B cell (primary cell): ENCODE measurements at regions not wholly inside any gene's neighbourhood (a gene's known extent, or its start where the extent isn't known, plus 50 kb on each side); places are given as distances from the start of the nearest gene placed in this dataset.

Experiments
- ATAC-seq: fragments of 200-7000 bp; cut with Tn5 transposase; one replicate; pipeline ENCODE4 v1.10.0; 2021; ENCODE audit warnings: low read depth, mild to moderate bottlenecking, moderate number of reproducible peaks, moderate library complexity
- CTCF ChIA-PET: fragments of 350-600 bp; sonication (Branson Sonifier 250); formaldehyde crosslinking; loops from one replicate; lab custom pipeline; 2021; ENCODE audit warnings: antibody characterized with exemption, inconsistent platforms; lab: Charles Lee
- POLR2A ChIA-PET: fragments of 350-600 bp; sonication (Branson Sonifier 250); formaldehyde crosslinking; loops from one replicate; lab custom pipeline; 2021; ENCODE audit warnings: antibody characterized with exemption; lab: Charles Lee
- DNase-seq: peaks from one replicate; pipeline ENCODE4 v3.0.0; 2013
- H2AFZ ChIP-seq: 2 replicates; pipeline ENCODE4 v1.6.1; 2012; ENCODE audit warnings: mild to moderate bottlenecking, low read depth, low read length; ENCODE audit not compliant: insufficient read depth, poor library complexity, severe bottlenecking
- H3K27ac ChIP-seq, 2 donors: 1 replicate in 1 of 2; 2 replicates in 1 of 2; pipeline ENCODE4 v1.5.1; 2012 to 2013; ENCODE audit warnings: low read length in 2 of 2, mild to moderate bottlenecking in 2 of 2, moderate library complexity in 1 of 2
- H3K27me3 ChIP-seq, 4 experiments: fragments of 200-600 bp in 1 of 4; sonication (generic) in 1 of 4; replicated peaks in 1 of 4; 1 replicate in 2 of 4; 2 replicates in 2 of 4; pipeline versions ENCODE4 v1.6.1 to v1.7.0; 2013 to 2016; ENCODE audit warnings: low read length in 3 of 4, mild to moderate bottlenecking in 2 of 4, mixed read lengths in 1 of 4, moderate library complexity in 1 of 4; ENCODE audit not compliant: insufficient read depth in 4 of 4, control insufficient read depth in 3 of 4; ENCODE audit errors: control extremely low read depth in 1 of 4
- H3K36me3 ChIP-seq, 2 experiments: replicated peaks in 1 of 2; 1 replicate in 1 of 2; 2 replicates in 1 of 2; pipeline versions ENCODE4 v1.6.1 to v1.7.1; 2013; ENCODE audit warnings: low read length in 1 of 2; ENCODE audit not compliant: insufficient read depth in 2 of 2, control insufficient read depth in 1 of 2; ENCODE audit errors: control extremely low read depth in 1 of 2, extremely low read depth in 1 of 2
- H3K4me1 ChIP-seq, 2 donors: fragments of 200-600 bp in 1 of 2; sonication (generic) in 1 of 2; 1 replicate in 1 of 2; 2 replicates in 1 of 2; pipeline versions ENCODE4 v1.5.1 to v1.6.1; 2013 to 2017; ENCODE audit warnings: low read length in 2 of 2; ENCODE audit not compliant: control insufficient read depth in 2 of 2, insufficient read depth in 2 of 2
- H3K4me2 ChIP-seq: replicated peaks from 2 replicates; pipeline ENCODE3; 2012; ENCODE audit warnings: mild to moderate bottlenecking, low read depth, low read length; ENCODE audit not compliant: poor library complexity, severe bottlenecking
- H3K4me3 ChIP-seq, 5 experiments: fragments of 200-600 bp in 1 of 5; sonication (generic) in 1 of 5; 1 replicate in 3 of 5; 2 replicates in 2 of 5; pipeline versions ENCODE4 v1.5.1 to v1.7.0; 2011 to 2016; ENCODE audit warnings: low read length in 4 of 5, mild to moderate bottlenecking in 4 of 5, low read depth in 2 of 5, control low read depth in 1 of 5, moderate library complexity in 1 of 5; ENCODE audit not compliant: insufficient read depth in 1 of 5; ENCODE audit errors: control extremely low read depth in 1 of 5, extremely low read depth in 1 of 5
- H3K79me2 ChIP-seq: fragments of 200-600 bp; sonication (generic); one replicate; pipeline ENCODE4 v1.6.0; 2016; ENCODE audit warnings: low read length; ENCODE audit not compliant: control insufficient read depth, insufficient read depth
- H3K9ac ChIP-seq: fragments of 200-600 bp; sonication (generic); 2 replicates; pipeline ENCODE4 v1.6.1; 2017; ENCODE audit warnings: mild to moderate bottlenecking, low read length, moderate library complexity
- H3K9me3 ChIP-seq, 3 donors: one replicate each; pipeline versions ENCODE4 v1.6.1 to v1.7.1; 2013; ENCODE audit warnings: low read length in 2 of 3; ENCODE audit not compliant: control insufficient read depth in 2 of 3, insufficient read depth in 1 of 3; ENCODE audit errors: control extremely low read depth in 1 of 3
- H4K20me1 ChIP-seq: 2 replicates; pipeline ENCODE4 v1.6.0; 2012; ENCODE audit warnings: mild to moderate bottlenecking, low read length; ENCODE audit not compliant: insufficient read depth, control insufficient read depth, poor library complexity, severe bottlenecking
- H3K27ac Mint-ChIP-seq: one replicate; pipeline ENCODE4 v1.8.0; 2021; ENCODE audit warnings: mixed read lengths
- H3K27me3 Mint-ChIP-seq: one replicate; pipeline ENCODE4 v1.8.0; 2021; ENCODE audit warnings: mixed read lengths
- H3K4me1 Mint-ChIP-seq: one replicate; pipeline ENCODE4 v1.8.0; 2021; ENCODE audit warnings: mixed read lengths
- H3K4me3 Mint-ChIP-seq: one replicate; pipeline ENCODE4 v1.8.0; 2021; ENCODE audit warnings: mixed read lengths
- H3K9me3 Mint-ChIP-seq: one replicate; pipeline ENCODE4 v1.8.0; 2022; ENCODE audit warnings: mixed read lengths; ENCODE audit not compliant: insufficient read depth
- EZH2 ChIP-seq: IDR thresholded peaks from 2 replicates; pipeline ENCODE4 v1.6.1; 2012; ENCODE audit warnings: borderline replicate concordance, low read depth, mild to moderate bottlenecking, moderate library complexity, low read length; ENCODE audit not compliant: insufficient read depth, poor library complexity, severe bottlenecking
- WGBS: methylation state at CpG from one replicate; pipeline ENCODE4 v1.1.5; 2013; ENCODE audit warnings: missing lambda C conversion rate; ENCODE audit not compliant: insufficient coverage; 5-methylcytosine and 5-hydroxymethylcytosine counted together
- intact Hi-C: fragments of 100-400 bp; cut with micrococcal nuclease; formaldehyde crosslinking; loops from one replicate; pipeline ENCODE4 v1.10.0; 2022
- TF ChIP-seq, protein P1 (sequence below): fragments of 200-600 bp; IDR thresholded peaks from one replicate; pipeline ENCODE4 v1.8.0; 2022; ENCODE audit warnings: antibody characterized with exemption, mild to moderate bottlenecking

DNA sequence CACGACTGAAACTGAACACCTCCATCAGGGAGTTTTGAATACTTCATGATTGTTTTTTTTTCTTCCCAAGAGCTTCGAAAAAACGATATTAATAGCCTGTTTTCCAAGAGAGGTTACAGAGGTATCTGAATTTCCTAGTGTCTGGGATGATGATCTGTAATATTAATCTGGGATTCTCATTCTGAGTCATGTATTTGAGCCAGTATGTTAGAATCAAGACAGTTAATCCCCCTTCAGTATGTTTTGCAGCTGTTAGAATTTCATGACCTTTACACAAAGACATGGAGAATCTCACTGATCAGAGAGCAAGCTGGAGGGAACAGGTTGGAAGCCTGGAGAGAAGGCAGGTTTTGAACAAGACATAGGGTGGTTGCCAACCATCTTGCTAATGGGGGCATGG is 234.5 kb upstream of the GAP43 start:
- Mint-ChIP-seq H3K9me3 (no peaks in the 10 kb centered on the region), H3K4me1 (no peaks in the 10 kb centered on the region), H3K27ac (no peak overlapping the region), H3K27me3 (peaks cover 11% of the 10 kb centered on the region), H3K4me3 (no peak overlapping the region)
- Histone ChIP-seq H3K9ac (no peak overlapping the region), H3K4me3 (no peak overlapping the region), H3K27me3 (no peaks in the 10 kb centered on the region), H3K36me3 (no peaks in the 10 kb centered on the region), H3K9me3 (no peaks in the 10 kb centered on the region), H3K4me2 (no peak overlapping the region), H3K79me2 (no peaks in the 10 kb centered on the region), H3K4me1 (no peaks in the 10 kb centered on the region), H4K20me1 (no peaks in the 10 kb centered on the region), H3K27ac (no peak overlapping the region), H2AFZ (no peak overlapping the region)
- no peak for DNase-seq
- POLR2A ChIA-PET = no interaction called here
- TF ChIP-seq, protein P1, sequence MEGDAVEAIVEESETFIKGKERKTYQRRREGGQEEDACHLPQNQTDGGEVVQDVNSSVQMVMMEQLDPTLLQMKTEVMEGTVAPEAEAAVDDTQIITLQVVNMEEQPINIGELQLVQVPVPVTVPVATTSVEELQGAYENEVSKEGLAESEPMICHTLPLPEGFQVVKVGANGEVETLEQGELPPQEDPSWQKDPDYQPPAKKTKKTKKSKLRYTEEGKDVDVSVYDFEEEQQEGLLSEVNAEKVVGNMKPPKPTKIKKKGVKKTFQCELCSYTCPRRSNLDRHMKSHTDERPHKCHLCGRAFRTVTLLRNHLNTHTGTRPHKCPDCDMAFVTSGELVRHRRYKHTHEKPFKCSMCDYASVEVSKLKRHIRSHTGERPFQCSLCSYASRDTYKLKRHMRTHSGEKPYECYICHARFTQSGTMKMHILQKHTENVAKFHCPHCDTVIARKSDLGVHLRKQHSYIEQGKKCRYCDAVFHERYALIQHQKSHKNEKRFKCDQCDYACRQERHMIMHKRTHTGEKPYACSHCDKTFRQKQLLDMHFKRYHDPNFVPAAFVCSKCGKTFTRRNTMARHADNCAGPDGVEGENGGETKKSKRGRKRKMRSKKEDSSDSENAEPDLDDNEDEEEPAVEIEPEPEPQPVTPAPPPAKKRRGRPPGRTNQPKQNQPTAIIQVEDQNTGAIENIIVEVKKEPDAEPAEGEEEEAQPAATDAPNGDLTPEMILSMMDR = no peak
- CTCF ChIA-PET = interaction anchor here (0.6 to 1.3 kb wide), 2 partner anchors 13 to 15 kb away, joined by 3 to 5 read pairs; no protein-coding TSS in a partner anchor
- WGBS = no CpG with 5 or more reads among the region's 3 CpGs
- ATAC-seq = no peak
- intact Hi-C loops = no loop called here

DNA sequence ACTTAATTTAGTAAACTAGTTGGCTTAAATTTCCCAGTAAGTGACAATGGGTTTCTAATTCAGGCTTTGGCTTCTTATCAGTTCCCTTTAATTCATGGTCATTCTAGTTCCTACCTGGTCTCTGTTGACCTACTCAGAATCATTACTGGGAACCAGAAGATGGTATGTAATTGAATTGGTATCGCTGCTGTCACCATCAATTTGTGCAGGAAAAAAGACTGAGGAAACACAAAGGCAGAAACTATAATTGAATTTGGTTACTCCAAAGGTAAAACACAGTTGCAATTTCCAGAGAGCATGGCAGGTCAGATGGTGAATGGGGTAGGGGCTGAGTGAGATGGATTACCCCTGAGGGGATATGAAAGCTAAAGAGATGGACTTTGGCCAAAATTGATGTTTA is 226.5 kb upstream of the GAP43 start:
- no peak for DNase-seq
- H2AFZ ChIP-seq = no peak overlapping the region
- no peaks in the 10 kb centered on the region for H3K79me2 ChIP-seq
- intact Hi-C loops = no loop called here
- no peak overlapping the region for H3K4me3 ChIP-seq
- H3K27me3 Mint-ChIP-seq = peaks cover 4% of the 10 kb centered on the region
- no peak overlapping the region for H3K9ac ChIP-seq
- H3K27ac Mint-ChIP-seq = no peak overlapping the region
- POLR2A ChIA-PET = no interaction called here
- no peaks in the 10 kb centered on the region for H3K4me1 ChIP-seq
- H3K36me3 ChIP-seq = no peaks in the 10 kb centered on the region
- no peak overlapping the region for H3K4me3 Mint-ChIP-seq
- H3K9me3 ChIP-seq = no peaks in the 10 kb centered on the region
- TF ChIP-seq EZH2 = no peak
- TF ChIP-seq, protein P1 = no peak
- whole genome bisulfite sequencing = no CpG with 5 or more reads among the region's 1 CpG
- H3K4me2 ChIP-seq = no peak overlapping the region
- H3K27ac ChIP-seq = no peak overlapping the region
- H3K4me1 Mint-ChIP-seq = no peaks in the 10 kb centered on the region
- H3K9me3 Mint-ChIP-seq = no peaks in the 10 kb centered on the region
- ATAC-seq = no peak
- no peaks in the 10 kb centered on the region for H3K27me3 ChIP-seq
- CTCF ChIA-PET = no interaction called here
- H4K20me1 ChIP-seq = no peaks in the 10 kb centered on the region
